Bronchial epithelial cell (primary cell): ENCODE measurements at regions not wholly inside any gene's neighbourhood (a gene's known extent, or its start where the extent isn't known, plus 50 kb on each side); places are given as distances from the start of the nearest gene placed in this dataset.

ENCODE experiments used
- DNase-seq: peaks from one replicate; pipeline ENCODE4 v3.0.0-alpha.2; 2010; ENCODE audit warnings: low read depth
- FAIRE-seq: peaks from 2 replicates; lab custom pipeline; 2011; peaks lifted over from hg19 to GRCh38; lab: Jason Lieb, UNC
- H3K27me3 ChIP-seq: 2 replicates; pipeline ENCODE4 v1.5.1; 2011; ENCODE audit warnings: low read length; ENCODE audit not compliant: control insufficient read depth, insufficient read depth
- H3K36me3 ChIP-seq: 2 replicates; pipeline ENCODE4 v1.5.1; 2011; ENCODE audit warnings: low read length; ENCODE audit not compliant: control insufficient read depth, insufficient read depth
- H3K4me3 ChIP-seq: 2 replicates; pipeline ENCODE4 v1.5.1; 2011; ENCODE audit warnings: mild to moderate bottlenecking, low read depth, low read length, control low read depth
- TF ChIP-seq, protein P1 (sequence below): IDR thresholded peaks from 2 replicates; pipeline ENCODE4 v1.5.1; 2011; ENCODE audit warnings: mild to moderate bottlenecking, moderate library complexity, low read length, control low read depth, inconsistent platforms; ENCODE audit not compliant: insufficient read depth, severe bottlenecking

DNA sequence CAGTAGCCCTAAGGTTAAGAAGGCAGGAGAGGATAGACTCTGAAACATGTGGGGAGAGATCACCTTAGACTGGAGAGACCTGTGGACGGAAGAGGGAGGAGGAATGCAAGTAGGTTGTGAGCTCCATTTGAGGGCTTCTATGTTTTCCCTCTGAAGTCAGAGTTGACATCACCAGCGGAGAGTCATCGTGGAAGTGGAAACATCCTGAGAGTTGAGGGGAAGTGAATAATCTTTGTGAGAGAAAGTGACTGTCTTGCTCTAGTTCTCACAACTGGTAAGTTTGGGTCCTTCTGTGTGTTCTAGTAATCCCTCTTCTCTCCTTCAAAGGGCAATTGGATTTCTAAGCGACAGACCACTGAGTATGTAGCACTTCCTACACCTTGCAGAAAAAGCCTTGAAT lies 103.6 kb upstream of the CCND2 start:
- FAIRE-seq = no peak
- TF ChIP-seq, protein P1, sequence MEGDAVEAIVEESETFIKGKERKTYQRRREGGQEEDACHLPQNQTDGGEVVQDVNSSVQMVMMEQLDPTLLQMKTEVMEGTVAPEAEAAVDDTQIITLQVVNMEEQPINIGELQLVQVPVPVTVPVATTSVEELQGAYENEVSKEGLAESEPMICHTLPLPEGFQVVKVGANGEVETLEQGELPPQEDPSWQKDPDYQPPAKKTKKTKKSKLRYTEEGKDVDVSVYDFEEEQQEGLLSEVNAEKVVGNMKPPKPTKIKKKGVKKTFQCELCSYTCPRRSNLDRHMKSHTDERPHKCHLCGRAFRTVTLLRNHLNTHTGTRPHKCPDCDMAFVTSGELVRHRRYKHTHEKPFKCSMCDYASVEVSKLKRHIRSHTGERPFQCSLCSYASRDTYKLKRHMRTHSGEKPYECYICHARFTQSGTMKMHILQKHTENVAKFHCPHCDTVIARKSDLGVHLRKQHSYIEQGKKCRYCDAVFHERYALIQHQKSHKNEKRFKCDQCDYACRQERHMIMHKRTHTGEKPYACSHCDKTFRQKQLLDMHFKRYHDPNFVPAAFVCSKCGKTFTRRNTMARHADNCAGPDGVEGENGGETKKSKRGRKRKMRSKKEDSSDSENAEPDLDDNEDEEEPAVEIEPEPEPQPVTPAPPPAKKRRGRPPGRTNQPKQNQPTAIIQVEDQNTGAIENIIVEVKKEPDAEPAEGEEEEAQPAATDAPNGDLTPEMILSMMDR = no peak
- Histone ChIP-seq H3K36me3 (no peaks in the 10 kb centered on the region), H3K27me3 (no peaks in the 10 kb centered on the region), H3K4me3 (no peak overlapping the region)
- no peak for DNase-seq

DNA sequence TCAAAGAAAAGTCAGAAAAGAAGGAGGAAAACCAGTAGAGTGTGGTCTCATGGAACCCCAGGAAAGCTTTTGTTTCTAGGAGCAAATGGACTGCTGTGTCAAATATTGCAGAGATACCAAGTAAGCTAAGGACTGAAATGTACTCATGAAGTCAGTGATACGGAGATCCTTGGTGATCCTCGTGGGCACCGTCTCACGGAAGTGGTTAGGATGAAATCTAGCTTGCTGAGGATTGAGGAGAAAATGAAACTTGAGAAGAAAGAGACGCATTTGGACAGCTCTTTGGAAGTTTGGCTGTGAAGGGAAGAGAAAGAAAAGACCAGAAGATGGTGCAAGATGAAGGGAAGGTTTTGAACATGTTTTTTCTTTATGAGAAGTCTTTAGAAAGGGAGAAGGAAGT lies 104.0 kb upstream of the CCND2 start:
- no peaks in the 10 kb centered on the region for H3K27me3 ChIP-seq
- FAIRE-seq = peak; percentile 66
- TF ChIP-seq, protein P1 = no peak
- no peak for DNase-seq
- H3K36me3 ChIP-seq = no peaks in the 10 kb centered on the region
- H3K4me3 ChIP-seq = no peak overlapping the region

DNA sequence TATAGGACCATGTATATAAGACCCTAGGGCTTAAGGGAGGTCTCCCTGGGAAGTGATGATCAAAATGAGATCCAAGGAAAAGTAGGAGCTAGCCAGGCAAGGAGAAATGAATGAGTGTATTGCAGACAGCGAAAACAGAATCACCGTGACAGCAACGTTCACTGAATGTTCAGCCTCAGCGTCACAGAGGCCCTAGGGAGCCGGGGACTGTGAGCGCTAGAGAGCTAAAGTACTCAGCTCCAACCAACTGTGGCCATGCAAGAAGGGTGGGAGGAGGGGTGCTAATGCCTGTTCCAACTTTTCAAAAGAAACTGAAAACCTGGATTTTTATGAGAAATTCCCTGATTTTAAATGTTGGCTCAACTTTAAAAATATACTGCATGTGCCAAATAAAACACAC lies 105.5 kb upstream of the CCND2 start:
- no peaks in the 10 kb centered on the region for H3K27me3 ChIP-seq
- no peaks in the 10 kb centered on the region for H3K36me3 ChIP-seq
- no peak overlapping the region for H3K4me3 ChIP-seq
- DNase-seq (no peak), FAIRE-seq (no peak)
- TF ChIP-seq, protein P1 = no peak

DNA sequence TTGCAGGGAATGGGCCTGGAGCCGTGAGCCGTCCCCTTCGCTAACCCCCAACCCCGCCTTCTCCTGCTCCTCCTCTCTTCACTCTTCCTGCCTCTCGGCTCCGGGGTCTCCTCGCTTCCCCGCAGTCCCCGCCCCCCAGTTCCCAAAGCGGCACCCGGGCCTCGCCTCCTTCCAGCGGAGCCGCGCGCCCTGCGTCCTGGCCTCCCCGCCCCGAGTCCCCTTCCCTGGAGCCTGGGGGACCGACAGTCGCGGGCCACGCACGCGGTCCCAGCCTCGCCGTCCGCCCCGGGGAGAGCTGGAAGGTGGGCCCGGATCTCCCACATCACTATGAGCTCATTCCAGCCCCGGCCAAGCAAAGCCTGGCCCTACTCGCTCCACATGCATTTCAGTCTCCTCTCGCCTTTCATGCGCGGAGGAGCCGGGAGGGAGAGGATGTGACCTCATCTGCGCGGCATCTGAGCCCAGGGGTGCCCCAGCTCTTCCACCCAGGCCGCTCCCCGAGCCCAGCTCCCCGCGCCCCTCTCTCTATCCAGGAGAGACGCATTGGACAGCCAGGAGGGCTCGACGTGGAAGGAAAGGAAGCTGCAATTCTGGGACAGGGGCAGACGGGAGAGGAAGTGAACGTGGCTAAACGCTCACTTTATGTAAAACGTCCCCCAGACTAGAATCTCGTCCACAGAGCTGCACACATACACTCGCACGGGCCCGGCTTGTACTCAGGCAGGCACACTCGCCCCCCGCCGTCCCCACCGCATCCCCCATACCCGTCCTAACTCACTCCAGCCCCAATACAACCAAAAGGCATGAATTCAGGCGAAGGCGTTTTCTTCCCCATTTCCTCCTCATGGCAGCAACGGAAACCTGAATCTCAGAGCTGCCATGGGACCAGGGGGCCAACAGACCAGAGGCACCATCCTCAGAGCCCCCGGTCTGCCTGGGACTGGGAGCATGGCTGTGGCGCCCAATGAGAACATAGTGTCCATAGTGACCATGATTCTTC lies 108.7 kb upstream of the CCND2 start:
- DNase-seq (peak; percentile 69), FAIRE-seq (no peak)
- Histone ChIP-seq H3K4me3 (peak overlapping the region; percentile 44), H3K36me3 (no peaks in the 10 kb centered on the region), H3K27me3 (no peaks in the 10 kb centered on the region)
- TF ChIP-seq, protein P1 = no peak

DNA sequence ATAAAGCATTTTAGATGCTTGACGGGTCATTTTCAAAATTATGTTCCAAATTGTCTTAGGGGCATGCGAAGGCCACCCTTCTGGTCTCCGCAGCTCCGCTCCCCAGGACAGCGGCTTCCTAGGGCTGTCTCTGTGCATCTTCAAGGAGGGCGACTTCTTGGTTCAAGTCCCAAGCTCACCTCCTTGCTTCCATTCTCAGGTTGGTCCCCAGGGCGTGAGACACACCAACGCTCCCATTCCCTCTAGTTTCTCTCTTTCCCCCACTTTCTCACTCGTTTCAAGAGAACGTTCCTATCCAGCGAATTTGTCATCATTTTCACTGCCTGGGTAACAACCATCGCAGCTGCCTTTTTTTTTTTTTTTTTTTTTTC lies 109.4 kb upstream of the CCND2 start:
- H3K4me3 ChIP-seq = peak overlapping the region; percentile 44
- no peaks in the 10 kb centered on the region for H3K36me3 ChIP-seq
- TF ChIP-seq, protein P1 = no peak
- FAIRE-seq (no peak), DNase-seq (no peak)
- H3K27me3 ChIP-seq = no peaks in the 10 kb centered on the region
